Lung (tissue), 11 donors: ENCODE measurements at regions not wholly inside any gene's neighbourhood (a gene's known extent, or its start where the extent isn't known, plus 50 kb on each side); places are given as distances from the start of the nearest gene placed in this dataset.

Source experiments
- ATAC-seq: fragments of 200-7000 bp; cut with Tn5 transposase; one replicate; pipeline ENCODE4 v1.9.1; 2020; ENCODE audit warnings: moderate number of reproducible peaks; ENCODE audit not compliant: insufficient read depth, low FRiP score
- DNase-seq, 3 donors: peaks; one replicate each; pipeline ENCODE4 v3.0.0-alpha.2; 2013 to 2017
- H3K27ac ChIP-seq, 2 donors: one replicate each; pipeline ENCODE4 v1.5.1; 2013; ENCODE audit warnings: mild to moderate bottlenecking in 2 of 2, moderate library complexity in 2 of 2, control low read depth in 1 of 2, inconsistent platforms in 1 of 2, low read depth in 1 of 2, low read length in 1 of 2
- H3K27me3 ChIP-seq, 3 donors: one replicate each; pipeline ENCODE4 v1.5.1; 2013; ENCODE audit warnings: low read length in 2 of 3; ENCODE audit not compliant: control insufficient read depth in 3 of 3, insufficient read depth in 3 of 3
- H3K36me3 ChIP-seq, 4 donors: one replicate each; pipeline ENCODE4 v1.5.1; 2013; ENCODE audit warnings: low read length in 4 of 4, mild to moderate bottlenecking in 1 of 4, moderate library complexity in 1 of 4; ENCODE audit not compliant: control insufficient read depth in 4 of 4, insufficient read depth in 4 of 4
- H3K4me1 ChIP-seq, 5 donors: one replicate each; pipeline ENCODE4 v1.5.1; 2013; ENCODE audit warnings: low read length in 5 of 5, mild to moderate bottlenecking in 2 of 5, moderate library complexity in 1 of 5; ENCODE audit not compliant: control insufficient read depth in 5 of 5, insufficient read depth in 5 of 5
- H3K4me3 ChIP-seq: one replicate; pipeline ENCODE4 v1.5.1; 2013; ENCODE audit warnings: mild to moderate bottlenecking, control low read depth, moderate library complexity
- H3K9ac ChIP-seq, 2 donors: one replicate each; pipeline ENCODE4 v1.5.1; 2013; ENCODE audit warnings: low read length in 2 of 2, control low read depth in 1 of 2; ENCODE audit not compliant: insufficient read depth in 1 of 2
- H3K9me3 ChIP-seq, 4 donors: one replicate each; pipeline ENCODE4 v1.5.1; 2013; ENCODE audit warnings: low read length in 3 of 4, mild to moderate bottlenecking in 1 of 4, moderate library complexity in 1 of 4; ENCODE audit not compliant: control insufficient read depth in 4 of 4, insufficient read depth in 3 of 4
- CTCF ChIP-seq: IDR thresholded peaks from 2 replicates; pipeline ENCODE4 v1.5.1; 2012; ENCODE audit warnings: mild to moderate bottlenecking; ENCODE audit errors: control extremely low read depth, extremely low read depth
- WGBS, 2 donors: extraction: QIAGEN DNeasy Blood & Tissue Kit; methylation state at CpG; one replicate each; pipeline ENCODE4 v1.1.7; 2013; 5-methylcytosine and 5-hydroxymethylcytosine counted together
- donor health status: control.
- donor health status: control.
- donor health status: Bipolar disorder and iron deficiency.
- donor health status: healthy.
- donor health status: DM: yes; HTN: yes; CAD: no.

GRCh38 chr7:84629640-84630318, 435.2 kb upstream of the SEMA3A start:
- H3K4me1 ChIP-seq, result no peaks in the 10 kb centered on the region

GRCh38 chr7:84629216-84629615, 434.6 kb upstream of the SEMA3A start:
- Histone ChIP-seq H3K27me3 (no peaks in the 10 kb centered on the region), H3K9ac (no peak overlapping the region), H3K9me3 (peaks cover 0 to 7% (median 3%) of the 10 kb centered on the region in 4 donors), H3K36me3 (no peaks in the 10 kb centered on the region), H3K27ac (no peak overlapping the region), H3K4me3 (no peak overlapping the region), H3K4me1 (no peaks in the 10 kb centered on the region)
- DNase-seq (no peak), ATAC-seq (no peak)
- TF ChIP-seq CTCF, result no peak
- WGBS, 2 donors, result 95 to 96% methylated on average over 3 of the region's 3 CpGs

More at GRCh38 chr7:84629640-84630318, 435.2 kb upstream of the SEMA3A start:
- Histone ChIP-seq H3K36me3 (no peaks in the 10 kb centered on the region), H3K9ac (no peak overlapping the region), H3K27ac (no peak overlapping the region), H3K4me3 (no peak overlapping the region), H3K9me3 (peaks cover 0 to 9% (median 3%) of the 10 kb centered on the region in 4 donors), H3K27me3 (no peaks in the 10 kb centered on the region)
- WGBS, 2 donors, result 88 to 90% methylated on average over 2 of the region's 2 CpGs
- no peak for DNase-seq
- ATAC-seq, result no peak
- no peak for TF ChIP-seq CTCF

GRCh38 chr7:84627250-84627649, 432.7 kb upstream of the SEMA3A start:
- no peaks in the 10 kb centered on the region for H3K4me1 ChIP-seq

More at GRCh38 chr7:84627250-84627649, 432.7 kb upstream of the SEMA3A start:
- no peaks in the 10 kb centered on the region for H3K27me3 ChIP-seq
- TF ChIP-seq CTCF, result no peak
- no peak for DNase-seq
- WGBS, 2 donors, result 40 to 42% methylated on average over 2 of the region's 2 CpGs
- no peak overlapping the region for H3K27ac ChIP-seq
- ATAC-seq, result no peak
- H3K4me3 ChIP-seq, result no peak overlapping the region
- H3K9me3 ChIP-seq, result peaks cover 0 to 4% (median under 1%) of the 10 kb centered on the region in 4 donors
- H3K9ac ChIP-seq, result no peak overlapping the region
- no peaks in the 10 kb centered on the region for H3K36me3 ChIP-seq
